Panc1 (cell line): ENCODE measurements at regions not wholly inside any gene's neighbourhood (a gene's known extent, or its start where the extent isn't known, plus 50 kb on each side); places are given as distances from the start of the nearest gene placed in this dataset. TPM values are rescaled to one million over a fixed set of nuclear protein-coding genes. Genes with fewer than 3 reads are reported as not detected.

Experiments
- microRNA-seq: library from miRNA; unstranded; fragments of <30 nt; microRNA quantifications from one replicate; pipeline ENCODE4 v1.1.0, GENCODE V29; 2020; ENCODE audit not compliant: unreplicated experiment

Small RNA genes lying in the stretch of these regions (microRNA-seq; reads per million reads assigned to microRNA genes)
- gene MIR466, result not detected
